Ectodermal cell (in vitro differentiated cells): ENCODE measurements at regions not wholly inside any gene's neighbourhood (a gene's known extent, or its start where the extent isn't known, plus 50 kb on each side); places are given as distances from the start of the nearest gene placed in this dataset.

Experiments used
- H3K27ac ChIP-seq: 2 replicates; pipeline ENCODE4 v1.7.0; 2013; ENCODE audit warnings: mild to moderate bottlenecking, low read depth, low read length; ENCODE audit not compliant: insufficient read depth, poor library complexity, severe bottlenecking
- H3K27me3 ChIP-seq: 2 replicates; pipeline ENCODE4 v1.7.0; 2013; ENCODE audit warnings: mild to moderate bottlenecking, low read length; ENCODE audit not compliant: insufficient read depth, control insufficient read depth, poor library complexity, severe bottlenecking
- H3K36me3 ChIP-seq: one replicate; pipeline ENCODE4 v1.7.0; 2013; ENCODE audit warnings: low read length; ENCODE audit not compliant: control insufficient read depth, insufficient read depth
- H3K4me1 ChIP-seq: one replicate; pipeline ENCODE4 v1.7.0; 2013; ENCODE audit warnings: low read length; ENCODE audit not compliant: control insufficient read depth, insufficient read depth
- H3K4me3 ChIP-seq: 2 replicates; pipeline ENCODE4 v1.7.0; 2013; ENCODE audit warnings: low read depth, low read length, control low read depth; ENCODE audit not compliant: insufficient read depth
- H3K9me3 ChIP-seq: 2 replicates; pipeline ENCODE4 v1.7.0; 2013; ENCODE audit warnings: mild to moderate bottlenecking, low read length, moderate library complexity; ENCODE audit not compliant: control insufficient read depth
- WGBS, 2 experiments: methylation state at CpG; one replicate each; pipeline ENCODE4 v1.1.7; 2013; ENCODE audit warnings: missing lambda C conversion rate in 2 of 2; 5-methylcytosine and 5-hydroxymethylcytosine counted together

DNA sequence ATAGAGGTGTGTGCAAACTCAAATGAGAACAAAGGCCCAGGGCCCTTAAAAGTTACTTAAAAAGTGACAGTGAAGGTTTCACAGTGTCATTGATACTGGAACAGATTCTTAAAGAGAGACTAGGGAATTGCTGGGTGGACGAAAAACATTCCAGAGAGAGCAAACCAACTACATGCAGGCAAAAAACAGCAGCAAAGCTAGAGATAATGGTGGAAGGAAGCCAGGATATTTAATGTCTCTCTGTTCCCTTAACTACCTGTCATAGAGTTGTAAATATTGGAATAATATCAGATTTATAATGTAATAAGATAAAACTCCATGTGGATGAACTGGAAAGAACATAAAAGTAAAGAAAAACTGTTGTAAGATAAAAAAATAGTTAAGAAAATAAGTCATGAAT lies 508.6 kb downstream of the TAF11L14 start:
- no peak overlapping the region for H3K27ac ChIP-seq
- no peaks in the 10 kb centered on the region for H3K27me3 ChIP-seq
- no peaks in the 10 kb centered on the region for H3K36me3 ChIP-seq
- 95 to 100% methylated on average over 1 of the region's 1 CpG for WGBS, 2 experiments
- H3K4me3 ChIP-seq: no peak overlapping the region
- H3K4me1 ChIP-seq: no peaks in the 10 kb centered on the region
- no peaks in the 10 kb centered on the region for H3K9me3 ChIP-seq

DNA sequence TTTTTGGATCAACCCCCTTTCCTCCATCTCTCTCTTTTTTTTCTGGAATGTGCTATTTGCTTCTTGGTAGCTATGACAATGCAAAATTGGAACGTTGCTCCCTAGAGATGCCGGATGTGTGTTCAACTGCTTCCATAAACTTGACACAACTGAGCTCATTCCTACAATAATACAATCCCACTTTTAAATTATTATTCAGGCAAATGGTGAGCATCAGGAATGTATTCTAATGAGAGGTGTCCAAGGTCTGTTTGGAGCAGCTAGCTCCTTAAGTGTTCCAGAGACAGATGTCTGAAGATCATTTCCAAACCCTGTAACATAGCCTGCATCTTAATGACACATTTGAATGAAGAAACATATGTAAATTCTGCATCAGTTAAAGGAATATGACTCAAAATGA lies 518.4 kb downstream of the TAF11L14 start:
- Histone ChIP-seq H3K27me3 (no peaks in the 10 kb centered on the region), H3K4me3 (no peak overlapping the region), H3K36me3 (no peaks in the 10 kb centered on the region), H3K4me1 (no peaks in the 10 kb centered on the region), H3K27ac (no peak overlapping the region), H3K9me3 (no peaks in the 10 kb centered on the region)
- WGBS, 2 experiments: 83 to 94% methylated on average over 2 of the region's 2 CpGs

DNA sequence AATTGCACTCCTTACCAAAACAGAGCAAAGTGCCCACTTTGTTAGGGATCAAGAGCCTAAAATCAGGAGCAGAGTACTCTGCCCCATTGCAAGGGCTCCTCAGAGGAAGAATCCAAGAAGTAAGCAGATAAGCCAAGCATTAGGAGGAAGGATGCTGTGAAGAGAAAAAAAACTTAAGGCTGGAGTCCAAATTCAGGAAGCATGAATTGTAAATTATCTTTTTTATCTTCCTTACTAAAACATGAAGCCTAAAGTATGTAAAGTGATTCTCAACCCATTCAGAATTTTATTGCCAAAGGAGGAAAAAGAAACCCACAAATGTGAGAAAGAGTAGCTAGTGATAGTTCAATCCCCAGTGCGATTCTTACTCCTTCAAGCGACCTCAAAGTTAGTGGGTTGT lies 523.9 kb downstream of the TAF11L14 start:
- Histone ChIP-seq H3K4me3 (no peak overlapping the region), H3K36me3 (no peaks in the 10 kb centered on the region), H3K4me1 (no peaks in the 10 kb centered on the region), H3K9me3 (no peaks in the 10 kb centered on the region), H3K27me3 (no peaks in the 10 kb centered on the region), H3K27ac (no peak overlapping the region)
- WGBS, 2 experiments: 91 to 95% methylated on average over 2 of the region's 2 CpGs

DNA sequence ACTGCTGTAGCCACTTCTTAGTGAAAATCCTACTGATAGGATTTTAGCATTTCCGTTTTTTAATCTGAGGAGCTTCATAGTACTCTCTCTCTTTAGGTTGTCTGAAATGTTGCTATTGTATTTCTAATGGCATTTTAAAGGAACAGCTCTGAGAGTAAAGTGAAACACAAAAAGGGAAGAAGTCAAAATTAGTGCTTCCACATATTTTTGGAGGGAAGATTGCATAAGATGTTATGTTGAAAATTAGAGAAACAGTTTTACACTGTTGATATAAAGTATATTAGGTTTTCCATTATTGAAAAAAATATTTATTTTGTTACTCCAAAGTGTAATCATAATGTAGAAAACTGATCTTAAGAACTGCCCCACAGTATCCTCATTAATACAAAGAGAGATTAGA lies 525.1 kb downstream of the TAF11L14 start:
- Histone ChIP-seq H3K4me1 (no peaks in the 10 kb centered on the region), H3K9me3 (no peaks in the 10 kb centered on the region), H3K36me3 (no peaks in the 10 kb centered on the region), H3K27me3 (no peaks in the 10 kb centered on the region), H3K27ac (no peak overlapping the region), H3K4me3 (no peak overlapping the region)
- WGBS, 2 experiments: 91 to 95% methylated on average over 1 of the region's 1 CpG

DNA sequence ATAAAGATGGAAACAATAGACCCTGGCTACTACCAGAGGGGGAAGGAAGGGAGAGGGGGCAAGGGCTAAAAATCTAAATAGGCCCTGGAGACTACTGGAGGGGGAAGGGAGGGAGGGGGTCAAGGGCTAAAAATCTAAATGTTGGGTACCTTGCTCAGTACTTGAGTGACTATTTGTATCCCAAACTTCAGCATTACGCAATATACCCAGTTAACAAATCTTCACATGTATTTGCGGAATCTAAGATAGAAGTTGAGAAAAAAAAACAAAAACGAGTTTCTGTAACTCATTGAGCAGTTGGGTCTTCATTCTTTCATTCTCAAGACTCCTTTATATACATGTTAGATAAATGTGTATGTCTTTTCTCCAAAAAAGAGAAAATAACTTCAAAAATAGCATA lies 537.4 kb downstream of the TAF11L14 start:
- H3K9me3 ChIP-seq: no peaks in the 10 kb centered on the region
- no peak overlapping the region for H3K27ac ChIP-seq
- H3K4me3 ChIP-seq: no peak overlapping the region
- 94 to 100% methylated on average over 2 to 3 of the region's 3 CpGs for WGBS, 2 experiments
- H3K27me3 ChIP-seq: no peaks in the 10 kb centered on the region
- no peaks in the 10 kb centered on the region for H3K4me1 ChIP-seq
- H3K36me3 ChIP-seq: no peaks in the 10 kb centered on the region

DNA sequence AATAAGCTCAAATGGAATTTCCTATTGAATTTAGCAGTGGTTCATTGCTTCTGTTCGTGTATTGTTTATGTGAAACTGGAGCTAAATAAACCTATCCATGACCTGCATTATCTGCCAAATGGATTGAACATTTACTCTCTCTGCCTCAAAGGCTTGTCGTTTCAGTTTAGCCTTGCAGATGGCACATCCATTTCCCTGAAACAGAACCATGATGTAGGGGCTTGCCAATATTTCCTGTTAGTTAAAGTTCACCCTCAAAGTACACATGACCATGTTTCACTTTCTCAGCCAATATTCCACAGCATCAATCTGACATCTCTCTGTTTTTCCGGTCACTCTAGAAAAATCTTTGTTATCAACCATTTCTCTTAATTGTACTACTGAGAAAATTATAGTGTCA lies 545.3 kb downstream of the TAF11L14 start:
- no peak overlapping the region for H3K27ac ChIP-seq
- H3K27me3 ChIP-seq: no peaks in the 10 kb centered on the region
- H3K9me3 ChIP-seq: no peaks in the 10 kb centered on the region
- 85 to 89% methylated on average over 2 to 3 of the region's 3 CpGs for WGBS, 2 experiments
- no peaks in the 10 kb centered on the region for H3K4me1 ChIP-seq
- H3K4me3 ChIP-seq: no peak overlapping the region
- no peaks in the 10 kb centered on the region for H3K36me3 ChIP-seq

DNA sequence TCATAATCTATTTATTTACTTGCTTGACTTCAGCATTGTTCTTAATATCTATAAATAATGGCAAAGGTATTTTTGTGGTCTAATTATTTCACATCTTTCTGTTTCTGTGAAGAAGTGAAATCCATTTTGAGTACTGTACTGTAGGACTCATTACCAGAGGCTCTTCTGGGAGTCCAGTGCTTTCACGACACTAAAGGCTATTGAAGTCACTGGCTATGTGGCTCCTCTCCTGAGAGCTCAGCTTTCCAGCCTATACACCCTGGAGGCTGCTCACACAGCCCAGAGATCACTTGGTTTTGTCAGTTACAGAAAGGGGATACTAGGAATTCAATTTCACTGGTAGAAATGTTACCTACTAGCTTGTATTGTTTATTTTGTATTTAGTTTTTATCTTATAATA lies 547.3 kb downstream of the TAF11L14 start:
- no peaks in the 10 kb centered on the region for H3K36me3 ChIP-seq
- H3K4me3 ChIP-seq: no peak overlapping the region
- H3K4me1 ChIP-seq: no peaks in the 10 kb centered on the region
- no peaks in the 10 kb centered on the region for H3K9me3 ChIP-seq
- 75 to 89% methylated on average over 1 of the region's 1 CpG for WGBS, 2 experiments
- H3K27me3 ChIP-seq: no peaks in the 10 kb centered on the region
- H3K27ac ChIP-seq: no peak overlapping the region

DNA sequence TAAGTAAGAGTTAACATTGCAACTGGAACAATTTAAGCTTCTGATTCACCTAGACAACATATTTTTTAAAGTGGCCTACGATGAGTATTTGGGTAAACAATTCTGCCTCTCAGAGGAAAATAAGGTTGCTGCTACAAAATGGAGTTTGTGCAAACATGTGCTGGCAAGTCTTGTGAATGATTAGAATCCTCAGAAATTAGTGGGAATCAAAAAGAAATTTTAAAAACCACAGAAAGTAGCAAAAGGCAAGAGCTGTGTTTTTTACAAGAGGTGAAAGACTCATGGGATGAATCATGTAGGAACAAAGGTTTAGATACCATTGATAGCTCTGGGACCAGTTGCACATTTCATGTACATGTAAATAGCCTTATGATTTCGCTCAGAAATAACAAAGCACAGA lies 561.6 kb downstream of the TAF11L14 start:
- H3K27me3 ChIP-seq: no peaks in the 10 kb centered on the region
- H3K27ac ChIP-seq: no peak overlapping the region
- no peaks in the 10 kb centered on the region for H3K4me1 ChIP-seq
- H3K4me3 ChIP-seq: no peak overlapping the region
- 82 to 87% methylated on average over 2 of the region's 2 CpGs for WGBS, 2 experiments
- no peaks in the 10 kb centered on the region for H3K9me3 ChIP-seq
- H3K36me3 ChIP-seq: no peaks in the 10 kb centered on the region

DNA sequence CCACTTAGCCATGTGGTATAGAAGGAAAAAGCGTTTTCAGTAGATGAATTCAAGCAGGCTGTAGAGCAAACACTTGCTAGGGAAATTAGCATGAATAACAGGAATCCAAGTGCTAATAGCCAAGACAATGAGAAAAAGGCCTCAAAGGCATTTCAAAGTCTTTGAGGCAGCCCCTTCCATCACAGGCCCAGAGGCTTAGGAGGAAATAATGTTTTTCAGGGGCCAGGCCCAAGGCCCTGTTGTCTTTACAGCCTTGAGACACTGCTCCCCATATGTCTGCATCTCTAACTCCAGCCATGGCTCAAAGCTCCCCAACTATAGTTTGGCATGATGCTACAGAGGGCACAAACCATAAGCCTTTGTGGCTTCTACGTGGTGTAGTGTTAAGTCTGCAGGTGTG lies 563.5 kb downstream of the TAF11L14 start:
- no peaks in the 10 kb centered on the region for H3K4me1 ChIP-seq
- H3K27me3 ChIP-seq: no peaks in the 10 kb centered on the region
- 89 to 98% methylated on average over 2 of the region's 2 CpGs for WGBS, 2 experiments
- H3K27ac ChIP-seq: no peak overlapping the region
- H3K9me3 ChIP-seq: no peaks in the 10 kb centered on the region
- no peak overlapping the region for H3K4me3 ChIP-seq
- no peaks in the 10 kb centered on the region for H3K36me3 ChIP-seq

DNA sequence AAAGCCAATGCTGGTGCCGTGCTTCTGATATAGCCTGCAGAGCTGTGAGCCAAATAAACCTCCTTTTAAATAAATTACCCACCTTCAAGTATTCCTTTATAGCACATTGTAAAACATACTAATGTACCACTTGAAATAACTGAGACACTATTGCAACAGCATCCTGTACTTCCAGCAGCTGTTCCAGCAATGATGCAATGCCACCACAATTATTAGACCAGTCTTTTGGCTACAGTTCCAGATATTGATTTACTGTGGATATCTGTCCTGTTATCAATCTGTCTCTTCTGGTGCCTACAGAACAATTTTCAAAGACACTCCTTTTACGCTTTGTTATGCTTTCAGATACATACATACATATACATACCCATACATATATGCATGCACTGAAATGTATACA lies 567.9 kb downstream of the TAF11L14 start:
- Histone ChIP-seq H3K27me3 (no peaks in the 10 kb centered on the region), H3K27ac (no peak overlapping the region), H3K4me1 (no peaks in the 10 kb centered on the region), H3K9me3 (no peaks in the 10 kb centered on the region), H3K36me3 (no peaks in the 10 kb centered on the region), H3K4me3 (no peak overlapping the region)
- 95 to 96% methylated on average over 1 to 2 of the region's 2 CpGs for WGBS, 2 experiments

DNA sequence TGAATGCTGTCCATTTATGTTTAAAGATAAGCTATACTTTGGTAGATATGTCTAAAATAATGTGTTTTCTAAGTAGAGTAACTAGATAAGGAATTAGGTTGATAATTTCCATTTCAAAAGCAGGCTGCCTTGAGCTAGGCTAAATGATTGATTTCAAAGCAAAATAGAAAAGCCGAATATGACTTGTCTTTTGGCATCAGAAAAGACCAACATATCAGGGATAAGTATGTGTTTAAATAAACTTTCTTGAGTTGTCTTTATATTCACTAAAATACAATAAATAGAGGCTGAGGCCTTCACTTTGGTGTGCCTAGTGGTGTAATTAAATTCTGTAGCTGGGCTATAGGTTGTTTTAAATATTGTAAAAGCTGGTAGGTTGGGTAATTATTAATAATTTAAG lies 569.0 kb downstream of the TAF11L14 start:
- no peaks in the 10 kb centered on the region for H3K4me1 ChIP-seq
- H3K4me3 ChIP-seq: no peak overlapping the region
- no peaks in the 10 kb centered on the region for H3K27me3 ChIP-seq
- no peak overlapping the region for H3K27ac ChIP-seq
- WGBS, 2 experiments: 100% methylated on average over 1 of the region's 1 CpG
- H3K9me3 ChIP-seq: no peaks in the 10 kb centered on the region
- no peaks in the 10 kb centered on the region for H3K36me3 ChIP-seq
